Thyroid gland (tissue), 4 donors: ENCODE measurements at regions not wholly inside any gene's neighbourhood (a gene's known extent, or its start where the extent isn't known, plus 50 kb on each side); places are given as distances from the start of the nearest gene placed in this dataset.

ENCODE experiments used
- POLR2A ChIP-seq, 2 donors: fragments of 450-650 bp; IDR thresholded peaks; one replicate each; pipeline ENCODE4 v1.6.1; 2017; ENCODE audit warnings: antibody characterized with exemption in 2 of 2, mild to moderate bottlenecking in 2 of 2, moderate library complexity in 1 of 2
- TF ChIP-seq, protein P1 (sequence below), 6 experiments: fragments of 200-600 bp in 3 of 6; fragments of 450-650 bp in 3 of 6; sonication (generic) in 3 of 6; IDR thresholded peaks; one replicate each; pipeline ENCODE4 v1.5.1; 2016 to 2019; ENCODE audit warnings: antibody characterized with exemption in 6 of 6, mild to moderate bottlenecking in 2 of 6, inconsistent platforms in 1 of 6, moderate library complexity in 1 of 6

DNA sequence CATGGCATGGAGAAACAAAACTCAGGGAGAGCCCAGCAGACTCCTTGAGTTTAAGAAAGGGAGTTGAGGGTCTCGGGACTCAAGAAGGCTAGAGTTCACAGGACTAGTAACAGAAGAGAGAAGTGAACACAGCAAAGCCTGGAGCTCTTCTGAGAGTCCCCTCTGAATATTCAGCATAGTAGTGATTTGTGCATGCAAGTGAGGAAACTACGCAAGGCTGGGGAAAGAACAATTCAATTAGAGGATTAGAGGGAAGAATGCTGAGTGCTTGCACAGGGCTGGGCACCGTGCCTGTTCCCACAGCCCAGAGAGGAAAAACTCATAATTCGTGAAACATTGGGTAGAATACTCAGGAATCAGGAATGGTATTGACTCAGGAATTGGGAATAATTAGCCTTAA is 540.0 kb upstream of the SALL1 start:
- TF ChIP-seq, protein P1, sequence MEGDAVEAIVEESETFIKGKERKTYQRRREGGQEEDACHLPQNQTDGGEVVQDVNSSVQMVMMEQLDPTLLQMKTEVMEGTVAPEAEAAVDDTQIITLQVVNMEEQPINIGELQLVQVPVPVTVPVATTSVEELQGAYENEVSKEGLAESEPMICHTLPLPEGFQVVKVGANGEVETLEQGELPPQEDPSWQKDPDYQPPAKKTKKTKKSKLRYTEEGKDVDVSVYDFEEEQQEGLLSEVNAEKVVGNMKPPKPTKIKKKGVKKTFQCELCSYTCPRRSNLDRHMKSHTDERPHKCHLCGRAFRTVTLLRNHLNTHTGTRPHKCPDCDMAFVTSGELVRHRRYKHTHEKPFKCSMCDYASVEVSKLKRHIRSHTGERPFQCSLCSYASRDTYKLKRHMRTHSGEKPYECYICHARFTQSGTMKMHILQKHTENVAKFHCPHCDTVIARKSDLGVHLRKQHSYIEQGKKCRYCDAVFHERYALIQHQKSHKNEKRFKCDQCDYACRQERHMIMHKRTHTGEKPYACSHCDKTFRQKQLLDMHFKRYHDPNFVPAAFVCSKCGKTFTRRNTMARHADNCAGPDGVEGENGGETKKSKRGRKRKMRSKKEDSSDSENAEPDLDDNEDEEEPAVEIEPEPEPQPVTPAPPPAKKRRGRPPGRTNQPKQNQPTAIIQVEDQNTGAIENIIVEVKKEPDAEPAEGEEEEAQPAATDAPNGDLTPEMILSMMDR (IDR thresholded peaks at IDR 0.05) = no peak
- TF ChIP-seq POLR2A (IDR thresholded peaks at IDR 0.05) = no peak
